ENCODE measurements at regions not wholly inside any gene's neighbourhood (a gene's known extent, or its start where the extent isn't known, plus 50 kb on each side); places are given as distances from the start of the nearest gene placed in this dataset.

DNA sequence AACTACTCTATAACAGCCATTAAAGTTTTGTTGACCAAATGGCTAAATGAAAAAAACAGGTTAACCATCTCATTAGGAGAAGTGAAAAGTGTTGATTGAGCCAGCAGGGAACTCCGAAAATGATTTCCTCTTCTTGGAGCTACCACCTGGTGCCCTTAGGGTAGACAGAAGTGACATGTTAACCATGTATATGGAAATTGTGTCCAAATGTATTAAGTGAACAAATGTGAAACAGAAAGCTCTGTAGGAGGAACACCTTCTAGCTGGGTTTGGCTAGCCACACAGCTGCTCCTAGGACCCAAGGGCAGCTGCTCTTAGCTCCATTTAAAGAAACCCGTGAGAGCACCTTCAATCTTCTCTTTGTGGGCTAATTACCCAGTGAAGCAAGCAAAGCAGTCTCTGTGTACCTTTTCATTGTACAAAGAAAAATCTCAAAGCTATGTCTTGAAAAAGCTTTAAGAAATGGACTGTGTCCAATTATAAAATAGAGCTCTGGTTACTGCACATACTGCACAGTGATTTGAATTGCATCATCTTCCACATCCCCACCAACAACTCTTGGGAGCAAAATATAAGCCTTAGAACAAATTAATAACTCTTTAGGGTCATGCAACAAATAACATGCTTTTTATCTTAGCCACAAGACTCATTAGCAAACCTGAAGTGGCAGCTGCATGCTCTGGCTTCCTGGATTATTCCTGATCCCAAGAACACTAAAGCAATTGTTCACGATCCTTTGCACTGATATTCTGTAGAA is 59.2 kb upstream of the PARM1 start:
- TF ChIP-seq POLR2A (IDR thresholded peaks at IDR 0.05) = peak in 1 of 2 donors; percentile 26
- TF ChIP-seq, protein P1, sequence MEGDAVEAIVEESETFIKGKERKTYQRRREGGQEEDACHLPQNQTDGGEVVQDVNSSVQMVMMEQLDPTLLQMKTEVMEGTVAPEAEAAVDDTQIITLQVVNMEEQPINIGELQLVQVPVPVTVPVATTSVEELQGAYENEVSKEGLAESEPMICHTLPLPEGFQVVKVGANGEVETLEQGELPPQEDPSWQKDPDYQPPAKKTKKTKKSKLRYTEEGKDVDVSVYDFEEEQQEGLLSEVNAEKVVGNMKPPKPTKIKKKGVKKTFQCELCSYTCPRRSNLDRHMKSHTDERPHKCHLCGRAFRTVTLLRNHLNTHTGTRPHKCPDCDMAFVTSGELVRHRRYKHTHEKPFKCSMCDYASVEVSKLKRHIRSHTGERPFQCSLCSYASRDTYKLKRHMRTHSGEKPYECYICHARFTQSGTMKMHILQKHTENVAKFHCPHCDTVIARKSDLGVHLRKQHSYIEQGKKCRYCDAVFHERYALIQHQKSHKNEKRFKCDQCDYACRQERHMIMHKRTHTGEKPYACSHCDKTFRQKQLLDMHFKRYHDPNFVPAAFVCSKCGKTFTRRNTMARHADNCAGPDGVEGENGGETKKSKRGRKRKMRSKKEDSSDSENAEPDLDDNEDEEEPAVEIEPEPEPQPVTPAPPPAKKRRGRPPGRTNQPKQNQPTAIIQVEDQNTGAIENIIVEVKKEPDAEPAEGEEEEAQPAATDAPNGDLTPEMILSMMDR (IDR thresholded peaks at IDR 0.05) = no peak

Data from thyroid gland (tissue), 4 donors.